IPS-18a (cell line): ENCODE measurements at regions not wholly inside any gene's neighbourhood (a gene's known extent, or its start where the extent isn't known, plus 50 kb on each side); places are given as distances from the start of the nearest gene placed in this dataset.
"Not testable (repeated sequence)": the region's sequence is repeated elsewhere in the genome, so short reads cannot be mapped to it uniquely, and the experiment has no call there.

Experiments used
- H3K27ac ChIP-seq: one replicate; pipeline ENCODE4 v1.5.1; 2013; ENCODE audit warnings: low read length
- H3K27me3 ChIP-seq: one replicate; pipeline ENCODE4 v1.6.1; 2013; ENCODE audit warnings: mild to moderate bottlenecking, low read length; ENCODE audit not compliant: control insufficient read depth, insufficient read depth
- H3K36me3 ChIP-seq: one replicate; pipeline ENCODE4 v1.6.1; 2013; ENCODE audit warnings: low read depth, low read length; ENCODE audit not compliant: control insufficient read depth
- H3K4me1 ChIP-seq: one replicate; pipeline ENCODE4 v1.6.1; 2013; ENCODE audit warnings: low read depth, low read length; ENCODE audit not compliant: control insufficient read depth
- H3K4me3 ChIP-seq: one replicate; pipeline ENCODE4 v1.5.1; 2013; ENCODE audit warnings: low read length
- H3K9ac ChIP-seq: one replicate; pipeline ENCODE4 v1.6.1; 2013; ENCODE audit warnings: mild to moderate bottlenecking, low read length, moderate library complexity
- H3K9me3 ChIP-seq: one replicate; pipeline ENCODE4 v1.6.1; 2013; ENCODE audit warnings: low read depth, low read length; ENCODE audit not compliant: control insufficient read depth

- Histone ChIP-seq H3K4me3 (no peak overlapping the region), H3K36me3 (no peaks in the 10 kb centered on the region)
Measured at GRCh38 chr13:80904386-80904785, 563.5 kb upstream of the SPRY2 start.

GRCh38 chr13:80903911-80904310 lies 563.0 kb upstream of the SPRY2 start:
- H3K9ac ChIP-seq: no peak overlapping the region
- no peak overlapping the region for H3K4me3 ChIP-seq
- no peaks in the 10 kb centered on the region for H3K27me3 ChIP-seq
- H3K27ac ChIP-seq: no peak overlapping the region
- no peaks in the 10 kb centered on the region for H3K4me1 ChIP-seq
- no peaks in the 10 kb centered on the region for H3K9me3 ChIP-seq
- no peaks in the 10 kb centered on the region for H3K36me3 ChIP-seq

More at GRCh38 chr13:80904386-80904785, 563.5 kb upstream of the SPRY2 start:
- Histone ChIP-seq H3K4me1 (no peaks in the 10 kb centered on the region), H3K9me3 (no peaks in the 10 kb centered on the region), H3K27ac (no peak overlapping the region), H3K9ac (no peak overlapping the region), H3K27me3 (no peaks in the 10 kb centered on the region)

GRCh38 chr13:80901530-80901929 lies 560.6 kb upstream of the SPRY2 start:
- Histone ChIP-seq H3K4me3 (no peak overlapping the region), H3K9me3 (no peaks in the 10 kb centered on the region), H3K36me3 (no peaks in the 10 kb centered on the region), H3K27me3 (no peaks in the 10 kb centered on the region), H3K27ac (no peak overlapping the region), H3K9ac (no peak overlapping the region), H3K4me1 (no peaks in the 10 kb centered on the region)

- no peaks in the 10 kb centered on the region for H3K36me3 ChIP-seq
- no peak overlapping the region for H3K27ac ChIP-seq
- no peak overlapping the region for H3K9ac ChIP-seq
- H3K4me3 ChIP-seq: no peak overlapping the region
- H3K9me3 ChIP-seq: no peaks in the 10 kb centered on the region
- H3K4me1 ChIP-seq: no peaks in the 10 kb centered on the region
- H3K27me3 ChIP-seq: no peaks in the 10 kb centered on the region
Measured at GRCh38 chr13:80901111-80901510, 560.2 kb upstream of the SPRY2 start.

- Histone ChIP-seq H3K36me3 (no peaks in the 10 kb centered on the region), H3K4me3 (no peak overlapping the region), H3K27ac (no peak overlapping the region), H3K4me1 (no peaks in the 10 kb centered on the region), H3K27me3 (no peaks in the 10 kb centered on the region), H3K9me3 (no peaks in the 10 kb centered on the region), H3K9ac (no peak overlapping the region)
Measured at GRCh38 chr13:80900561-80900960, 559.6 kb upstream of the SPRY2 start.

GRCh38 chr13:80897641-80898040 lies 556.7 kb upstream of the SPRY2 start:
- not testable (repeated sequence) for H3K27me3 ChIP-seq, H3K27ac ChIP-seq, H3K36me3 ChIP-seq, H3K4me1 ChIP-seq, H3K9me3 ChIP-seq, H3K4me3 ChIP-seq, H3K9ac ChIP-seq

GRCh38 chr13:80894917-80895316 lies 554.0 kb upstream of the SPRY2 start:
- Histone ChIP-seq H3K9me3 (no peaks in the 10 kb centered on the region), H3K9ac (no peak overlapping the region)

GRCh38 chr13:80889829-80890228 lies 548.9 kb upstream of the SPRY2 start:
- Histone ChIP-seq H3K4me3 (no peak overlapping the region), H3K27me3 (no peaks in the 10 kb centered on the region), H3K36me3 (no peaks in the 10 kb centered on the region)

More at GRCh38 chr13:80894917-80895316, 554.0 kb upstream of the SPRY2 start:
- no peak overlapping the region for H3K4me3 ChIP-seq
- H3K36me3 ChIP-seq: no peaks in the 10 kb centered on the region
- no peak overlapping the region for H3K27ac ChIP-seq
- H3K27me3 ChIP-seq: no peaks in the 10 kb centered on the region
- no peaks in the 10 kb centered on the region for H3K4me1 ChIP-seq

GRCh38 chr13:80888390-80888789 lies 547.5 kb upstream of the SPRY2 start:
- Histone ChIP-seq H3K27ac (no peak overlapping the region), H3K4me3 (no peak overlapping the region)

More at GRCh38 chr13:80889829-80890228, 548.9 kb upstream of the SPRY2 start:
- H3K9ac ChIP-seq: no peak overlapping the region
- no peaks in the 10 kb centered on the region for H3K4me1 ChIP-seq
- no peaks in the 10 kb centered on the region for H3K9me3 ChIP-seq
- H3K27ac ChIP-seq: no peak overlapping the region

GRCh38 chr13:80884056-80884785 lies 543.3 kb upstream of the SPRY2 start:
- Histone ChIP-seq H3K36me3 (no peaks in the 10 kb centered on the region), H3K27me3 (peaks cover 19% of the 10 kb centered on the region), H3K4me1 (peaks cover 9% of the 10 kb centered on the region), H3K9me3 (no peaks in the 10 kb centered on the region), H3K4me3 (no peak overlapping the region), H3K9ac (no peak overlapping the region), H3K27ac (no peak overlapping the region)

More at GRCh38 chr13:80888390-80888789, 547.5 kb upstream of the SPRY2 start:
- no peaks in the 10 kb centered on the region for H3K4me1 ChIP-seq
- no peak overlapping the region for H3K9ac ChIP-seq
- no peaks in the 10 kb centered on the region for H3K36me3 ChIP-seq
- peaks cover 8% of the 10 kb centered on the region for H3K27me3 ChIP-seq
- H3K9me3 ChIP-seq: no peaks in the 10 kb centered on the region

- Histone ChIP-seq H3K9me3 (no peaks in the 10 kb centered on the region), H3K27me3 (peaks cover 19% of the 10 kb centered on the region), H3K9ac (no peak overlapping the region), H3K4me3 (no peak overlapping the region), H3K36me3 (no peaks in the 10 kb centered on the region), H3K4me1 (peaks cover 11% of the 10 kb centered on the region), H3K27ac (no peak overlapping the region)
Measured at GRCh38 chr13:80883545-80883944, 542.6 kb upstream of the SPRY2 start.

- H3K9ac ChIP-seq: no peak overlapping the region
- H3K4me1 ChIP-seq: peaks cover 12% of the 10 kb centered on the region
- no peaks in the 10 kb centered on the region for H3K9me3 ChIP-seq
Measured at GRCh38 chr13:80881942-80882445, 541.1 kb upstream of the SPRY2 start.

More at GRCh38 chr13:80881942-80882445, 541.1 kb upstream of the SPRY2 start:
- Histone ChIP-seq H3K27ac (no peak overlapping the region), H3K36me3 (no peaks in the 10 kb centered on the region), H3K4me3 (no peak overlapping the region), H3K27me3 (peaks cover 19% of the 10 kb centered on the region)
